ENCODE measurements at regions not wholly inside any gene's neighbourhood (a gene's known extent, or its start where the extent isn't known, plus 50 kb on each side); places are given as distances from the start of the nearest gene placed in this dataset.

DNA sequence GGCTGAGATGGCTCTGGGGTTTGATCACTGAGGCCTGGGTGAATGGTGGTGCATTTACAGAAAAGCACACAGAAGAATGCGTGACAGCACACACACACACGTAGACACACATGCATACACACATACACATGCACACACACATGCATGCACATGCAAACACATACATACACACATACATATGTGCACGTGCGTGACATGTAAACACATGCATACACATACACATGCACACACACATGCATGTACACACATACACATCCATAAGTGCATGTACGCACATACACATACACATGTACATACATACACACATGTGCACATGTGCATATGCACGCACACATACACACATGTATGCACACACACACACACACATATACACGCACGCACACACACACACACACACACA lies 108.4 kb downstream of the AIPL1 start:
- no peak for ATAC-seq
- intact Hi-C loops (cut with DNase I) = no loop called here

DNA sequence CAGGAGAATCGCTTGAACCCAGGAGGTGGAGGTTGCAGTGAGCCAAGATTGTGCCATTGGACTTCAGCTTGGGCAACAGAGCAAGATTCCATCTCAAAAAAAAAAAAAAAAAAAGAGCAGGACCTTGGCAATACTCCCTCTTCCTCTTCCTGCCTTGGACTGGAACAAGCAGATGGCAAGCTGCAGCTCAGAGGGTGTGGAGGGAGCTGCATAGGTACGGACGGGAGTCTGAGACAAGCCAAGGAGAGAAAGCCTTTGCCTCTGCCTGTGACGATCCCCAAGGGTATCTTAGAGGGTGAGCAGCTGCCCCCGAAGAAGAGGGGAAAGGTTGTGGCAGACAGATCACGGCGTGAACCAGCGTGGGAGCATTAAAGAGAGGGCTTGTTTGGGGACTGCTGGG lies 109.2 kb downstream of the AIPL1 start:
- ATAC-seq (no peak), DNase-seq (no peak)
- H3K9me3 ChIP-seq = no peaks in the 10 kb centered on the region
- no peaks in the 10 kb centered on the region for H3K36me3 ChIP-seq (replicated peaks in 1 of 2; ENCODE audit: insufficient read depth in 1 of 2, low read depth in 2 of 2)
- no peaks in the 10 kb centered on the region for H3K27me3 ChIP-seq
- no peaks in the 10 kb centered on the region for H3K4me1 ChIP-seq
- H3K4me3 ChIP-seq = no peak overlapping the region
- TF ChIP-seq, protein P1, sequence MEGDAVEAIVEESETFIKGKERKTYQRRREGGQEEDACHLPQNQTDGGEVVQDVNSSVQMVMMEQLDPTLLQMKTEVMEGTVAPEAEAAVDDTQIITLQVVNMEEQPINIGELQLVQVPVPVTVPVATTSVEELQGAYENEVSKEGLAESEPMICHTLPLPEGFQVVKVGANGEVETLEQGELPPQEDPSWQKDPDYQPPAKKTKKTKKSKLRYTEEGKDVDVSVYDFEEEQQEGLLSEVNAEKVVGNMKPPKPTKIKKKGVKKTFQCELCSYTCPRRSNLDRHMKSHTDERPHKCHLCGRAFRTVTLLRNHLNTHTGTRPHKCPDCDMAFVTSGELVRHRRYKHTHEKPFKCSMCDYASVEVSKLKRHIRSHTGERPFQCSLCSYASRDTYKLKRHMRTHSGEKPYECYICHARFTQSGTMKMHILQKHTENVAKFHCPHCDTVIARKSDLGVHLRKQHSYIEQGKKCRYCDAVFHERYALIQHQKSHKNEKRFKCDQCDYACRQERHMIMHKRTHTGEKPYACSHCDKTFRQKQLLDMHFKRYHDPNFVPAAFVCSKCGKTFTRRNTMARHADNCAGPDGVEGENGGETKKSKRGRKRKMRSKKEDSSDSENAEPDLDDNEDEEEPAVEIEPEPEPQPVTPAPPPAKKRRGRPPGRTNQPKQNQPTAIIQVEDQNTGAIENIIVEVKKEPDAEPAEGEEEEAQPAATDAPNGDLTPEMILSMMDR (IDR thresholded peaks at IDR 0.05) = no peak
- TF ChIP-seq POLR2A (IDR thresholded peaks at IDR 0.05) = no peak
- intact Hi-C loops (cut with DNase I) = no loop called here
- H3K27ac ChIP-seq = no peak overlapping the region
- WGBS, 2 donors = 47 to 52% methylated on average over 8 of the region's 8 CpGs

More for the DNA sequence above, 108.4 kb downstream of the AIPL1 start:
- H3K36me3 ChIP-seq (replicated peaks in 1 of 2; ENCODE audit: insufficient read depth in 1 of 2, low read depth in 2 of 2) = no peaks in the 10 kb centered on the region
- no peak overlapping the region for H3K4me3 ChIP-seq
- no peak overlapping the region for H3K27ac ChIP-seq
- DNase-seq = no peak
- no peaks in the 10 kb centered on the region for H3K4me1 ChIP-seq
- TF ChIP-seq POLR2A (IDR thresholded peaks at IDR 0.05) = no peak
- TF ChIP-seq, protein P1 (IDR thresholded peaks at IDR 0.05) = no peak
- WGBS, 2 donors = 70 to 76% methylated on average over 8 of the region's 8 CpGs
- H3K9me3 ChIP-seq = no peaks in the 10 kb centered on the region
- no peaks in the 10 kb centered on the region for H3K27me3 ChIP-seq

DNA sequence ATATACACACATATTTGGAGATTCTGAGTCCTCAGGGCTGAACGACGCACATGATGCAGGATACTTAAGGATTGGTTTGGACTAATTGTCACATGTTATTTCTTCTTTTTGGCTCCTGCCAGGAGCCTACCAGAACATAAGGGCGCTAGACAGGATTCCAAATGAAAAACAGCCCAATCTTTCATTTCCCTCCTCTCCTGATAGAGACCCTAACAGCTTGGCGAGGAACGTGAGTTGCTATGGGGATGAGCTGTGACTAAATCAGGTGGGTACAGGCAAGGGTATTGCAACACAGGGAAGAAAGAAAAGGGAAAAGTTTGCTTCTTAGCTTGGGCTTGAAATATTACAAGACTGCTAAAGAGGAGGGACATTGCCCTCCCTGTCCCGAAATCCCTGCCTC lies 109.9 kb downstream of the AIPL1 start:
- Histone ChIP-seq H3K36me3 (replicated peaks in 1 of 2; ENCODE audit: insufficient read depth in 1 of 2, low read depth in 2 of 2) (no peaks in the 10 kb centered on the region), H3K4me3 (no peak overlapping the region), H3K4me1 (no peaks in the 10 kb centered on the region), H3K27ac (no peak overlapping the region), H3K9me3 (no peaks in the 10 kb centered on the region), H3K27me3 (no peaks in the 10 kb centered on the region)
- intact Hi-C loops (cut with DNase I) = no loop called here
- 58 to 66% methylated on average over 6 of the region's 6 CpGs for WGBS, 2 donors
- ATAC-seq (no peak), DNase-seq (no peak)
- no peak for TF ChIP-seq POLR2A (IDR thresholded peaks at IDR 0.05)
- TF ChIP-seq, protein P1 (IDR thresholded peaks at IDR 0.05) = no peak

DNA sequence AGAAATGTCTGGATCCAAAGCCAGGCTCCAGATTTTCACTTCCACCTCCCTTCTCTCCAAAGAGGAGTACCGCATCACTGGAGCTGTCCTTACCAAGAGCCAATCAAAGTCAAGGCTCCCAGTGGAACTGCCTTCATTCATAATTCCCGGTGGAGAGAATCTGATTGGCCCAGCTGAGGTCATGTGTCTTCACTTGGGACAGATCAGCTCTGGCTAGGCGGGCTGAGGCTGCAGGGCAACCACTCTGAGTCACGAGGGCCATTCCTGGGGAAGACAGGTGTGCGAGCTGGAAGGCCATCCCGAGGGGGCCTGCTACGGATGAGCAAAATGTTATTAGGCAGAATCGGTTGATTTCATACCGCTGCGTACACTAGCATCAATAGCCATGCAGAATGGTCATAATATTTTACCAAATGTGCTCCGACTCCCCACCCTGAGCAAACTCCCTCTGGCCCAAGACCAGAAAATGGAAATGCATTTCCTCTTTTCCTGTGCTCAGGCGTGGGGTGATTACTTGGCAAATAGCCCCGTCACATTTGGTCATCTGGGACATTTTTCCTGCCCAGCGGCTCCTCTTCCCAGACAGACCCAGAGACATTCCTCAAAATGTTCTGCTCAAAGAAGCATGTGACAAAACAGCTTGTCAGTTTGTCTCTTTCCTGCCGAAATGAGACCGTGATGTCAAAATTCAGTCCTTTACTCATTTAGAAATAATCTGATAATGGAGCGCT lies 111.1 kb downstream of the AIPL1 start:
- Histone ChIP-seq H3K27me3 (no peaks in the 10 kb centered on the region), H3K4me3 (no peak overlapping the region), H3K27ac (no peak overlapping the region), H3K9me3 (no peaks in the 10 kb centered on the region), H3K4me1 (no peaks in the 10 kb centered on the region), H3K36me3 (replicated peaks in 1 of 2; ENCODE audit: insufficient read depth in 1 of 2, low read depth in 2 of 2) (no peaks in the 10 kb centered on the region)
- 51 to 57% methylated on average over 17 of the region's 17 CpGs for WGBS, 2 donors
- intact Hi-C loops (cut with DNase I) = no loop called here
- no peak for ATAC-seq
- peak in 3 of 4 donors; percentile 4 to 31 (median 21) for DNase-seq
- TF ChIP-seq, protein P1 (IDR thresholded peaks at IDR 0.05) = no peak
- TF ChIP-seq POLR2A (IDR thresholded peaks at IDR 0.05) = no peak

DNA sequence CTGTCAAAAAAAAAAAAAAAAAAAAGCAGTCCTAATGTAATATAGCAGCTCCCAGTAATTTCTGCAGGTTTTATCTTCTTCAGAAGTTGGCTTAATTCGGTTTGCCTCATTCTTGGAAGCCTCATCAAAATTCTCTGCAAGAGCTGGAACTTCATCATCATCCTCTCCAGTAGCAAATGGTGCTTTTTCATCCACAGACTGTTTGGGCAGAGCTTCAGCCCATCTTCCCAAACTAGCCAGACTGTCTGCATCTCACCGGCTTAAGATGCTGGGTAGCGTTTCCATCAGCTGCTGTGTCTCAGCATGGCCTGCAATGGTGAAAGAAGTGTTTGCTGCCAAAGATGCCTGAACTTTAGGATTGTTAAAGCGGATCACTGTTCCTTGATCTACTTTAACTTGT lies 112.6 kb downstream of the AIPL1 start:
- Histone ChIP-seq H3K27ac (no peak overlapping the region), H3K36me3 (replicated peaks in 1 of 2; ENCODE audit: insufficient read depth in 1 of 2, low read depth in 2 of 2) (no peaks in the 10 kb centered on the region), H3K4me3 (no peak overlapping the region), H3K4me1 (no peaks in the 10 kb centered on the region), H3K27me3 (no peaks in the 10 kb centered on the region), H3K9me3 (no peaks in the 10 kb centered on the region)
- 59 to 75% methylated on average over 4 of the region's 4 CpGs for WGBS, 2 donors
- DNase-seq = no peak
- TF ChIP-seq, protein P1 (IDR thresholded peaks at IDR 0.05) = no peak
- no peak for TF ChIP-seq POLR2A (IDR thresholded peaks at IDR 0.05)
- intact Hi-C loops (cut with DNase I) = no loop called here
- ATAC-seq = no peak

Measured in body of pancreas (tissue), 4 donors.